SU-DHL-6 (cell line): ENCODE measurements at regions not wholly inside any gene's neighbourhood (a gene's known extent, or its start where the extent isn't known, plus 50 kb on each side); places are given as distances from the start of the nearest gene placed in this dataset.

Experiments used
- H2AFZ ChIP-seq: fragments of 200-600 bp; sonication (generic); 2 replicates; pipeline ENCODE4 v1.6.1; 2014; ENCODE audit warnings: low read depth, mild to moderate bottlenecking, moderate library complexity, mixed read lengths, antibody characterized with exemption, low read length; ENCODE audit not compliant: severe bottlenecking
- H3F3A ChIP-seq: fragments of 200-600 bp; shearing (Covaris generic); 2 replicates; pipeline ENCODE4 v1.6.0; 2016; ENCODE audit warnings: antibody characterized with exemption, mild to moderate bottlenecking; ENCODE audit not compliant: insufficient read depth
- H3K27ac ChIP-seq: fragments of 200-600 bp; sonication (generic); 2 replicates; pipeline ENCODE4 v1.5.1; 2016; ENCODE audit warnings: low read depth, mild to moderate bottlenecking, low read length, moderate library complexity, mixed read lengths
- H3K27me3 ChIP-seq: fragments of 200-600 bp; sonication (generic), shearing (Covaris generic); 2 replicates; pipeline ENCODE4 v1.6.0; 2014; ENCODE audit warnings: mild to moderate bottlenecking, low read length
- H3K36me3 ChIP-seq: fragments of 200-600 bp; sonication (generic); 2 replicates; pipeline ENCODE4 v1.6.1; 2014; ENCODE audit warnings: mild to moderate bottlenecking, low read length, mixed read lengths
- H3K4me2 ChIP-seq: fragments of 300-600, 200-600 bp; shearing (Covaris generic), sonication (generic); 2 replicates; pipeline ENCODE4 v1.6.0; 2014; ENCODE audit warnings: low read length, low read depth, mild to moderate bottlenecking; ENCODE audit not compliant: poor library complexity, severe bottlenecking
- H3K4me3 ChIP-seq: fragments of 200-600 bp; sonication (generic); 2 replicates; pipeline ENCODE4 v1.5.1; 2014; ENCODE audit warnings: antibody characterized with exemption, low read length, mild to moderate bottlenecking, mixed read lengths; ENCODE audit not compliant: insufficient read depth, poor library complexity, severe bottlenecking
- H3K79me2 ChIP-seq: fragments of 200-600 bp; sonication (generic); 2 replicates; pipeline ENCODE4 v1.6.1; 2014; ENCODE audit warnings: mild to moderate bottlenecking, low read length, moderate library complexity; ENCODE audit not compliant: insufficient read depth
- H3K9ac ChIP-seq: fragments of 200-600 bp; sonication (generic); 2 replicates; pipeline ENCODE4 v1.7.0; 2014; ENCODE audit warnings: mild to moderate bottlenecking, low read length
- H3K9me2 ChIP-seq: fragments of 200-600 bp; sonication (generic); replicated peaks from 2 replicates; pipeline ENCODE4 v1.6.1; 2014; ENCODE audit warnings: low read length; ENCODE audit not compliant: insufficient read depth
- H3K9me3 ChIP-seq: fragments of 200-600 bp; sonication (generic); 2 replicates; pipeline ENCODE4 v1.6.1; 2014; ENCODE audit warnings: low read length, mixed read lengths; ENCODE audit not compliant: insufficient read depth
- H4K20me1 ChIP-seq: fragments of 200-600 bp; sonication (generic); 2 replicates; pipeline ENCODE4 v1.6.1; 2014; ENCODE audit warnings: low read depth, mild to moderate bottlenecking, antibody characterized with exemption, low read length, moderate library complexity, mixed read lengths
- CTCF ChIP-seq: fragments of 200-600 bp; sonication (generic); IDR thresholded peaks from one replicate; pipeline ENCODE4 v1.5.1; 2017; ENCODE audit warnings: antibody characterized with exemption, mild to moderate bottlenecking, low read length, moderate library complexity; ENCODE audit not compliant: insufficient read depth, poor library complexity, severe bottlenecking
- EZH2phosphoT487 ChIP-seq: fragments of 200-600 bp; sonication (generic), shearing (Covaris generic); conservative IDR thresholded peaks from 2 replicates; pipeline ENCODE4 v1.6.1; 2018; ENCODE audit warnings: mild to moderate bottlenecking, antibody characterized with exemption, low read length, moderate library complexity, mixed read lengths

DNA sequence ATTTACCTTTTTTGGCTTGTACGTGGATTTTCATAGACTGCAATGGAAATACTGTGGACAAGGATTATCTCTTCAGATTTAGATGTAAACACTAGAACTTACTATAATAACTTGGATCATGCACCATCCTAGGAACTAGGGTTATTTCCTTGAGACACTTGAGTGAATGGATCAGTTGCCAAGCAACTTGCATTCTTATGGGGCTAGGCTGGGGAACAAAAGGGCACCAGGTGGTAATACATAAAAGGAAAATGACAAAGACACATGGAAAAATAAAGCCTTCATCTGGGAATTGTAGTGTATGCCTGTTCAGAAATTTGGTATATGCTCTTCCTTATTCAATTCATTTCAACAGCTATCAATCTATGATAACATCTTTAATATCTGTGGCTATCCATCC is 247.1 kb downstream of the SPRY1 start:
- Histone ChIP-seq H3K27me3 (no peaks in the 10 kb centered on the region), H3K9me2 (no peaks in the 10 kb centered on the region), H3K9me3 (no peaks in the 10 kb centered on the region), H3K4me2 (no peak overlapping the region), H3K9ac (no peak overlapping the region), H3K27ac (no peak overlapping the region), H3K79me2 (no peaks in the 10 kb centered on the region), H3K4me3 (no peak overlapping the region), H3F3A (no peaks in the 10 kb centered on the region), H3K36me3 (no peaks in the 10 kb centered on the region), H2AFZ (no peak overlapping the region), H4K20me1 (no peaks in the 10 kb centered on the region)
- TF ChIP-seq CTCF (no peak), EZH2phosphoT487 (no peak)

DNA sequence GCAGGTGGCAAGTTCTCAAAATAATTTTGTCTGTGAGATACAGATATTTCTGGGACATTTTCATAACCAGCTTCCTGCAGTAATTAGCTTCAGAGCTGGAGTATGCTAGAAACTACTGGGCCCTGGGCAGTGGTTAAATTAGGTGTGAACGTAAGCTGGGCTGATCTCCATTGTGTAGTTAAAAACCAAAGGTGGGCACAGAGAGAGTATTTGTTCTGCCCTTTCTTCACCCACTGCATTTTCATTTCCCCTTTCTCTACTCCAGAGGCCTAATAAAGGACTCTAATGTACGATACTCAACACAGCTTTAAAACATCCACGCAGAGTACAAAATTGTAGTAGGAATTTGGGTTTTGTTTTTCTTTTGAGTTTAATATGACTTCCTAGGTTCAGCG is 252.7 kb downstream of the SPRY1 start:
- no peak overlapping the region for H2AFZ ChIP-seq
- no peak overlapping the region for H3K27ac ChIP-seq
- no peaks in the 10 kb centered on the region for H3K9me3 ChIP-seq
- H4K20me1 ChIP-seq, result no peaks in the 10 kb centered on the region
- no peaks in the 10 kb centered on the region for H3K27me3 ChIP-seq
- H3K4me3 ChIP-seq, result no peak overlapping the region
- H3F3A ChIP-seq, result no peaks in the 10 kb centered on the region
- H3K4me2 ChIP-seq, result no peak overlapping the region
- no peaks in the 10 kb centered on the region for H3K9me2 ChIP-seq
- H3K9ac ChIP-seq, result no peak overlapping the region
- H3K79me2 ChIP-seq, result no peaks in the 10 kb centered on the region
- TF ChIP-seq EZH2phosphoT487, result no peak
- TF ChIP-seq CTCF, result no peak
- no peaks in the 10 kb centered on the region for H3K36me3 ChIP-seq

- no peak overlapping the region for H3K9ac ChIP-seq
- H3K27me3 ChIP-seq, result no peaks in the 10 kb centered on the region
- no peaks in the 10 kb centered on the region for H4K20me1 ChIP-seq
- H2AFZ ChIP-seq, result no peak overlapping the region
- H3K4me3 ChIP-seq, result no peak overlapping the region
- H3K79me2 ChIP-seq, result no peaks in the 10 kb centered on the region
- no peaks in the 10 kb centered on the region for H3K36me3 ChIP-seq
- no peaks in the 10 kb centered on the region for H3K9me3 ChIP-seq
- no peaks in the 10 kb centered on the region for H3K9me2 ChIP-seq
- no peak overlapping the region for H3K27ac ChIP-seq
- H3F3A ChIP-seq, result no peaks in the 10 kb centered on the region
- no peak for TF ChIP-seq EZH2phosphoT487
- TF ChIP-seq CTCF, result no peak
- H3K4me2 ChIP-seq, result no peak overlapping the region
These were observed 253.2 kb downstream of the SPRY1 start for GRCh38 chr4:123649645-123650391.
